ENCODE measurements at regions not wholly inside any gene's neighbourhood (a gene's known extent, or its start where the extent isn't known, plus 50 kb on each side); places are given as distances from the start of the nearest gene placed in this dataset.

GRCh38 chr5:57124014-57124413, 49.8 kb upstream of the GPBP1 start:
- H3K9ac ChIP-seq (ENCODE audit: low read length), result no peak overlapping the region
- ChIA-PET RAD21 (ENCODE audit: low non-redundant PET in 1 of 2, low total read pairs in 2 of 2, uncharacterized antibody in 2 of 2, unreplicated experiment in 2 of 2) (no interaction called here), CTCF (no interaction called here), POLR2A (no interaction called here)
- BruUV-seq (replicated peaks), result no TSS peak
- no peak overlapping the region for H3K27ac ChIP-seq (ENCODE audit: low read depth, low read length)
- H3K36me3 ChIP-seq (ENCODE audit: control insufficient read depth in 1 of 2, insufficient read depth in 2 of 2, low read length in 2 of 2), result no peaks in the 10 kb centered on the region
- H3K4me1 ChIP-seq (ENCODE audit: control insufficient read depth in 1 of 2, insufficient read depth in 2 of 2, low read length in 2 of 2), result no peaks in the 10 kb centered on the region
- H3K9me2 ChIP-seq (ENCODE audit: insufficient read depth), result no peaks in the 10 kb centered on the region
- intact Hi-C loops (cut with micrococcal nuclease), result no loop called here
- no peak for DNase-seq (ENCODE audit: low read depth, low spot score)
- no peaks in the 10 kb centered on the region for H3K9me3 ChIP-seq (ENCODE audit: control insufficient read depth in 1 of 2, insufficient read depth in 1 of 2, low read depth in 1 of 2, low read length in 2 of 2)
- no peak for TF ChIP-seq CEBPB (IDR thresholded peaks at IDR 0.05; ENCODE audit: low read depth)
- no peak for TF ChIP-seq SIN3A (IDR thresholded peaks at IDR 0.05; ENCODE audit: low read depth)
- no peak for TF ChIP-seq TCF7L2 (IDR thresholded peaks at IDR 0.05; ENCODE audit: borderline replicate concordance, extremely low read depth, insufficient read depth, insufficient read length)
- no peak for TF ChIP-seq ZNF274 (IDR thresholded peaks at IDR 0.05; ENCODE audit: low read depth, low read length)
- no peak for TF ChIP-seq ZBTB33 (IDR thresholded peaks at IDR 0.05; ENCODE audit: extremely low read depth, insufficient replicate concordance, low read length)
- TF ChIP-seq EZH2 (IDR thresholded peaks at IDR 0.05), result no peak
- TF ChIP-seq POLR2AphosphoS5 (IDR thresholded peaks at IDR 0.05; ENCODE audit: low read depth, low read length), result no peak
- TF ChIP-seq POLR2A (IDR thresholded peaks at IDR 0.05; ENCODE audit: borderline replicate concordance, extremely low read depth, insufficient read depth, insufficient read length), result no peak
- no peak for TF ChIP-seq REST (IDR thresholded peaks at IDR 0.05; ENCODE audit: low read depth)
- TF ChIP-seq ELF1 (IDR thresholded peaks at IDR 0.05; ENCODE audit: borderline replicate concordance, low read depth), result no peak
- TF ChIP-seq EZH2phosphoT487 (IDR thresholded peaks at IDR 0.05; ENCODE audit: borderline replicate concordance), result no peak
- TF ChIP-seq SP1 (IDR thresholded peaks at IDR 0.05; ENCODE audit: low read depth), result no peak
- no peak for TF ChIP-seq CTCF (IDR thresholded peaks at IDR 0.05 in 2 of 3, conservative IDR thresholded peaks at IDR 0.05 in 1 of 3; ENCODE audit: borderline replicate concordance in 1 of 3, insufficient read depth in 1 of 3, low read depth in 2 of 3, low read length in 2 of 3)
- no peaks in the 10 kb centered on the region for H3K27me3 ChIP-seq (ENCODE audit: insufficient read depth, low read length)
- no peak for ATAC-seq
- H2AFZ ChIP-seq (ENCODE audit: low read depth, low read length, poor library complexity, severe bottlenecking), result no peak overlapping the region
- H4K20me1 ChIP-seq (ENCODE audit: insufficient read depth), result no peaks in the 10 kb centered on the region
- H3K4me2 ChIP-seq (ENCODE audit: low read length), result no peak overlapping the region
- H3K4me3 ChIP-seq (replicated peaks in 1 of 2; ENCODE audit: low read depth in 1 of 2, low read length in 2 of 2), result no peak overlapping the region
- no peaks in the 10 kb centered on the region for H3K79me2 ChIP-seq (ENCODE audit: insufficient read depth, low read length)

All from HCT116 (cell line).